H9 (cell line): ENCODE measurements at regions not wholly inside any gene's neighbourhood (a gene's known extent, or its start where the extent isn't known, plus 50 kb on each side); places are given as distances from the start of the nearest gene placed in this dataset.

ENCODE experiments used
- DNase-seq: peaks from one replicate; pipeline ENCODE4 v3.0.0-alpha.2; 2017
- H2AFZ ChIP-seq: one replicate; pipeline ENCODE4 v1.6.1; 2013; ENCODE audit warnings: mild to moderate bottlenecking, low read length, control low read depth, moderate library complexity
- H2AK5ac ChIP-seq: 2 replicates; pipeline ENCODE4 v1.6.1; 2013; ENCODE audit warnings: low read length, control low read depth, mixed read lengths; ENCODE audit not compliant: insufficient read length
- H2BK120ac ChIP-seq: one replicate; pipeline ENCODE4 v1.6.1; 2013; ENCODE audit warnings: low read depth, mild to moderate bottlenecking, low read length, control low read depth, inconsistent platforms; ENCODE audit not compliant: poor library complexity, severe bottlenecking
- H2BK12ac ChIP-seq: 2 replicates; pipeline ENCODE4 v1.6.1; 2013; ENCODE audit warnings: low read length, control low read depth, mixed read lengths, low read depth; ENCODE audit not compliant: insufficient read length
- H2BK15ac ChIP-seq: 2 replicates; pipeline ENCODE4 v1.6.1; 2013; ENCODE audit warnings: low read depth, low read length, control low read depth
- H2BK20ac ChIP-seq: one replicate; pipeline ENCODE4 v1.6.1; 2013; ENCODE audit warnings: low read depth, mild to moderate bottlenecking, low read length, control low read depth, inconsistent platforms; ENCODE audit not compliant: poor library complexity, severe bottlenecking
- H2BK5ac ChIP-seq: 2 replicates; pipeline ENCODE4 v1.6.1; 2013; ENCODE audit warnings: low read length, control low read depth, mixed read lengths; ENCODE audit not compliant: insufficient read length
- H3K14ac ChIP-seq: 2 replicates; pipeline ENCODE4 v1.6.1; 2013; ENCODE audit warnings: low read length, control low read depth; ENCODE audit not compliant: insufficient read depth
- H3K18ac ChIP-seq: 2 replicates; pipeline ENCODE4 v1.6.1; 2013; ENCODE audit warnings: low read depth, mild to moderate bottlenecking, mixed read lengths, low read length, control low read depth; ENCODE audit not compliant: insufficient read length
- H3K23ac ChIP-seq: 2 replicates; pipeline ENCODE4 v1.6.1; 2013; ENCODE audit warnings: low read length, control low read depth, mixed read lengths, low read depth; ENCODE audit not compliant: insufficient read length
- H3K23me2 ChIP-seq: 2 replicates; pipeline ENCODE4 v1.6.1; 2013; ENCODE audit warnings: low read depth, mild to moderate bottlenecking, mixed read lengths, low read length, control low read depth; ENCODE audit not compliant: insufficient read length, poor library complexity, severe bottlenecking
- H3K27ac ChIP-seq: 2 replicates; pipeline ENCODE4 v1.5.1; 2013; ENCODE audit warnings: low read length, control low read depth, mixed read lengths, low read depth; ENCODE audit not compliant: insufficient read length
- H3K27me3 ChIP-seq: 2 replicates; pipeline ENCODE4 v1.6.1; 2013; ENCODE audit warnings: low read length, control low read depth, inconsistent platforms; ENCODE audit not compliant: insufficient read depth
- H3K4ac ChIP-seq: 2 replicates; pipeline ENCODE4 v1.6.1; 2013; ENCODE audit warnings: low read depth, mild to moderate bottlenecking, control low read depth, inconsistent platforms, low read length, moderate library complexity
- H3K4me1 ChIP-seq: 2 replicates; pipeline ENCODE4 v1.6.1; 2013; ENCODE audit warnings: low read length, control low read depth, inconsistent platforms; ENCODE audit not compliant: insufficient read depth
- H3K4me2 ChIP-seq: 2 replicates; pipeline ENCODE4 v1.6.1; 2013; ENCODE audit warnings: low read length, control low read depth, mixed read lengths; ENCODE audit not compliant: insufficient read length, insufficient read depth
- H3K56ac ChIP-seq: 2 replicates; pipeline ENCODE4 v1.6.1; 2013; ENCODE audit warnings: low read depth, mild to moderate bottlenecking, mixed read lengths, low read length, control low read depth; ENCODE audit not compliant: insufficient read length
- H3K79me1 ChIP-seq: 2 replicates; pipeline ENCODE4 v1.6.1; 2013; ENCODE audit warnings: low read depth, mild to moderate bottlenecking, moderate library complexity, low read length, control low read depth, inconsistent platforms; ENCODE audit not compliant: insufficient read depth, poor library complexity, severe bottlenecking
- H3K79me2 ChIP-seq: 2 replicates; pipeline ENCODE4 v1.6.1; 2013; ENCODE audit warnings: low read length, control low read depth, inconsistent platforms; ENCODE audit not compliant: insufficient read depth
- H3K9ac ChIP-seq: 2 replicates; pipeline ENCODE4 v1.6.1; 2013; ENCODE audit warnings: low read length, control low read depth, mixed read lengths; ENCODE audit not compliant: insufficient read length; ENCODE audit errors: extremely low read depth
- H3K9me3 ChIP-seq: one replicate; pipeline ENCODE4 v1.6.1; 2013; ENCODE audit warnings: low read depth, low read length, inconsistent platforms; ENCODE audit not compliant: control insufficient read depth
- H3T11ph ChIP-seq: one replicate; pipeline ENCODE4 v1.6.1; 2013; ENCODE audit warnings: mild to moderate bottlenecking, low read length, control low read depth, inconsistent platforms
- H4K20me1 ChIP-seq: one replicate; pipeline ENCODE4 v1.6.1; 2013; ENCODE audit not compliant: control insufficient read depth, insufficient read length, insufficient read depth
- H4K5ac ChIP-seq: 2 replicates; pipeline ENCODE4 v1.6.1; 2013; ENCODE audit warnings: low read depth, mild to moderate bottlenecking, mixed read lengths, low read length, control low read depth; ENCODE audit not compliant: insufficient read length
- H4K8ac ChIP-seq: replicated peaks from 2 replicates; pipeline ENCODE4 v1.6.1; 2013; ENCODE audit warnings: low read length, control low read depth, mixed read lengths, low read depth; ENCODE audit not compliant: insufficient read length
- H4K91ac ChIP-seq: 2 replicates; pipeline ENCODE4 v1.6.1; 2013; ENCODE audit warnings: low read depth, mild to moderate bottlenecking, moderate library complexity, mixed read lengths, low read length, control low read depth; ENCODE audit not compliant: insufficient read length
- H3K27ac Mint-ChIP-seq, 3 experiments: 2 replicates in 2 of 3; 3 replicates in 1 of 3; pipeline ENCODE4 v1.8.0; 2020 to 2021; ENCODE audit warnings: mixed read lengths in 3 of 3, mild to moderate bottlenecking in 1 of 3, moderate library complexity in 1 of 3
- H3K27me3 Mint-ChIP-seq: 2 replicates; pipeline ENCODE4 v1.8.0; 2021; ENCODE audit warnings: low read depth, mild to moderate bottlenecking, moderate library complexity, mixed read lengths
- H3K36me3 Mint-ChIP-seq, 3 experiments: 2 replicates in 2 of 3; 3 replicates in 1 of 3; pipeline ENCODE4 v1.8.0; 2020 to 2021; ENCODE audit warnings: low read depth in 3 of 3, mixed read lengths in 3 of 3; ENCODE audit not compliant: insufficient read depth in 1 of 3
- H3K4me1 Mint-ChIP-seq, 2 experiments: 2 replicates each; pipeline ENCODE4 v1.8.0; 2020; ENCODE audit warnings: mixed read lengths in 2 of 2
- H3K4me3 Mint-ChIP-seq, 2 experiments: 2 replicates in 1 of 2; 3 replicates in 1 of 2; pipeline ENCODE4 v1.8.0; 2020 to 2021; ENCODE audit warnings: mild to moderate bottlenecking in 2 of 2, mixed read lengths in 2 of 2, moderate library complexity in 1 of 2
- H3K9me3 Mint-ChIP-seq, 2 experiments: 2 replicates in 1 of 2; 3 replicates in 1 of 2; pipeline ENCODE4 v1.8.0; 2020; ENCODE audit warnings: mild to moderate bottlenecking in 2 of 2, mixed read lengths in 2 of 2, moderate library complexity in 1 of 2
- WGBS: extraction: QIAGEN DNeasy Blood & Tissue Kit; methylation state at CpG from one replicate; pipeline ENCODE4 v1.1.7; 2013; ENCODE audit warnings: missing lambda C conversion rate, low lambda C conversion rate, mixed read lengths; ENCODE audit not compliant: insufficient read length; ENCODE audit errors: extremely low coverage; 5-methylcytosine and 5-hydroxymethylcytosine counted together
- TF ChIP-seq, protein P1 (sequence below): fragments of 200-600 bp; sonication (generic); conservative IDR thresholded peaks from 3 replicates; pipeline ENCODE4 v1.8.0; 2021; ENCODE audit warnings: antibody characterized with exemption, mild to moderate bottlenecking

- Mint-ChIP-seq H3K36me3 (no peaks in the 10 kb centered on the region), H3K9me3 (no peaks in the 10 kb centered on the region), H3K4me1 (no peaks in the 10 kb centered on the region), H3K27me3 (no peaks in the 10 kb centered on the region), H3K4me3 (no peak overlapping the region), H3K27ac (no peak overlapping the region)
- Histone ChIP-seq H2AFZ (no peak overlapping the region), H3K23ac (no peak overlapping the region), H3T11ph (no peak overlapping the region), H3K9me3 (no peaks in the 10 kb centered on the region), H4K8ac (no peak overlapping the region), H2BK5ac (no peak overlapping the region), H2BK12ac (no peak overlapping the region), H3K27ac (no peak overlapping the region), H2BK120ac (no peak overlapping the region), H3K4ac (no peak overlapping the region), H3K9ac (no peak overlapping the region), H3K56ac (no peak overlapping the region), H4K5ac (no peak overlapping the region), H2BK15ac (no peak overlapping the region), H4K91ac (no peak overlapping the region), H3K14ac (no peak overlapping the region), H4K20me1 (no peaks in the 10 kb centered on the region), H3K23me2 (no peaks in the 10 kb centered on the region), H2AK5ac (no peak overlapping the region), H3K79me2 (no peaks in the 10 kb centered on the region), H3K4me1 (no peaks in the 10 kb centered on the region), H3K4me2 (no peak overlapping the region), H3K18ac (no peak overlapping the region), H3K27me3 (no peaks in the 10 kb centered on the region), H3K79me1 (no peaks in the 10 kb centered on the region), H2BK20ac (no peak overlapping the region)
- WGBS, result no CpG with 5 or more reads among the region's 5 CpGs
- TF ChIP-seq, protein P1, sequence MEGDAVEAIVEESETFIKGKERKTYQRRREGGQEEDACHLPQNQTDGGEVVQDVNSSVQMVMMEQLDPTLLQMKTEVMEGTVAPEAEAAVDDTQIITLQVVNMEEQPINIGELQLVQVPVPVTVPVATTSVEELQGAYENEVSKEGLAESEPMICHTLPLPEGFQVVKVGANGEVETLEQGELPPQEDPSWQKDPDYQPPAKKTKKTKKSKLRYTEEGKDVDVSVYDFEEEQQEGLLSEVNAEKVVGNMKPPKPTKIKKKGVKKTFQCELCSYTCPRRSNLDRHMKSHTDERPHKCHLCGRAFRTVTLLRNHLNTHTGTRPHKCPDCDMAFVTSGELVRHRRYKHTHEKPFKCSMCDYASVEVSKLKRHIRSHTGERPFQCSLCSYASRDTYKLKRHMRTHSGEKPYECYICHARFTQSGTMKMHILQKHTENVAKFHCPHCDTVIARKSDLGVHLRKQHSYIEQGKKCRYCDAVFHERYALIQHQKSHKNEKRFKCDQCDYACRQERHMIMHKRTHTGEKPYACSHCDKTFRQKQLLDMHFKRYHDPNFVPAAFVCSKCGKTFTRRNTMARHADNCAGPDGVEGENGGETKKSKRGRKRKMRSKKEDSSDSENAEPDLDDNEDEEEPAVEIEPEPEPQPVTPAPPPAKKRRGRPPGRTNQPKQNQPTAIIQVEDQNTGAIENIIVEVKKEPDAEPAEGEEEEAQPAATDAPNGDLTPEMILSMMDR, result no peak
- no peak for DNase-seq
These were observed 110.9 kb upstream of the LSM8 start for GRCh38 chr7:118072893-118073674.
